Hindlimb muscle (tissue), 1 donor: ENCODE measurements at regions not wholly inside any gene's neighbourhood (a gene's known extent, or its start where the extent isn't known, plus 50 kb on each side); places are given as distances from the start of the nearest gene placed in this dataset.
A peak's percentile ranks its signal among the peaks of the same experiment; 100 is the strongest.

Source experiments
- DNase-seq: peaks from one replicate; pipeline ENCODE4 v3.0.0-alpha.2; 2013

DNA sequence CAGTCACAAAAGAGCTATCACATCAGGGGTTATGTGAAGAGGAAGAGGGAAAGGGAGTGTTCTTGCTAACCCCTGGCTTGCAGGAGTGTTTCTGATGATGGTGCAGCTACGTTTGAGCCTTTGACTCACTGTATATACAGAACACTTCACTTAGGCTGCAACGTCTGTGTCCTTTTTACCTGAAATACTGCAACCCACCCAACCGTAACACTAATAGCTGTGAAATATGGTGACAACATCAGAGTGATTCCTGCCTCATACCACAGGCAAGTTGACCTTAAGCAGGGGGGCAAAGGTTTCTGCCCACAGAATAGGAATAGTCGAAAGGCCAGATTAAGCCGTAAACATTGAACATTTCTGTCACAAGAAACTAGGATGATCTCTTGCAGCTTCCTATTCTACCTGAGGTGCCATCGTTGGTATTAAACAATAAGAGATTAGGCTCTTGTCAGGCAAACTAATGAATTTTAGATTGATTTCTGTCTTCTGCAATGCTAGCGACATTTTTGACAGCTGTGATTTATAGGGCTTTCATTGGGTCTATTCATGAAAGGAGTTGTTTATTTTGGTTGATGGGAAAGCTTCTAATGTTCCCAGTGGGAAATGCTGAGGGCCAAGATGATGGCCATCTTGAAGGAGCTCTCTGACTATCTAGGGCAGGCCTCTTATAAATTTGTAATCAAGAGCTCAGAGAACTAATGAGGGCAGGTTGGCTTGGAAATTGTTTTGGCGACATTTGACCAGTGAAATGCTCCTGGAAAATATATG is 316.8 kb downstream of the PIK3C3 start:
- no peak for DNase-seq

DNA sequence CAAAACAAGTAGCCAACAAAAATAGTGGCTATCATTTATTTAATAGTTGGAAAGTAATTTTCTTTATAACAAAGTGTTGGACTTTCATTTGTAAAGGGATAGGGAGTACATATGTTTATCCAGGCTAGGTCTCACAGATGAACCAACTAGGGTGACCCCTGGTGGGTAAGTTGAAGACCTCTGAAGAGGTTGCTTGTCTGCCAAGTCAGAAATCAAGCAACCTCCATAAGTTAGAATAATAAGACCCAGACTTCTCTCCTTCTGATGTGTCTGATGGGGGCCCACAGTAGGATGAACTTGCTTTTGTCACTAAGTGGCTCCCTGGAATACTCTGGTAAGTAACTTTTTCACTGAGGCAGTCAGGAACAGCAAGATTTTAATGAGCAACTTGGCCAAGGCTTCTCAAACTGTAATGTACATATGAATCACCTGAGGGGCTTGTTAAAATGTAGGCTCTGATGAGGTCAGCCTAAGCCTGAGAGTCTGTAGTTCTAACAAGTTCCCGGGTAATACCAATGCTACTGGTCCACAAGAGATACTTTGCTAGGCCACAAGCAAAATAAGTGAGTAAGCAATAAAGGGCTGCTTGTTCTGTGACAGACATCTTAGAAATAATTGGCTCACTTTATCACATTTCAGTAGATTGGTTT is 319.6 kb downstream of the PIK3C3 start:
- no peak for DNase-seq

- DNase-seq: no peak
Observed at GRCh38 chr18:42275138-42275535, 320.1 kb downstream of the PIK3C3 start.

DNA sequence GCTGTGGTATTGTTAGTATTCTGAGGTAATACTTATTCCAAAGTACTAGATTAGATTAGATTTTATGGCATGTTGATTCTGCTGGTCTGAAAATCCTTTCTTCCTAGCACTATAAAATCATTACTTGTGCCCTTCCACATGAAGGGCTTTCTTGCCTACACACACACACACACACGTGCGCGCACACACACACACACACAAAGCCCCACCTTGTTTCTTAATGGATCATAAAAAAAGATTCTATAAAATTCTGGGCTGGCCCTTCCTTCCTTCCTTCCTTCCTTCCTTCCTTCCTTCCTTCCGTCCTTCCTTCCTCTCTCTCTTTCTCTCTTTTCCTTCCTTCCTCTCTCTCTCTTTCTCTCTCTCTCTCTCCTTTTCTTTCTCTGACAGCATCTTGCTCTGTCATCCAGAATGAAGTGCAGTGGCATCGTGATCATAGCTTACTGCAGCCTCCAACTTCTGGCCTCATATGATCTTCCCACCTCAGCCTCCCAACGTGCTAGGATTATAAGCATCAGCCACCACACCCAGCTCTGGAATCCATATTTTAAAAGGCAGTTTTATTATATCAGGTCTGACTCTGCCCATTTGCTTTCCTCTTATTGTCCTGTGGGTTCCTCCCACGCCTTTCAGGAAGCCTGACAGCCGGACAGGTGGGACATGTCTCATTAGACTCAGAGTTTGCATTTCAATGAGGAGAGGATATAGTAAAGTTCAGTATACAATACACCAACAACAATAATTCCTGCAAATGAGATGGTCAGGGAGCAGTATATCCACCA is 321.1 kb downstream of the PIK3C3 start:
- no peak for DNase-seq

DNA sequence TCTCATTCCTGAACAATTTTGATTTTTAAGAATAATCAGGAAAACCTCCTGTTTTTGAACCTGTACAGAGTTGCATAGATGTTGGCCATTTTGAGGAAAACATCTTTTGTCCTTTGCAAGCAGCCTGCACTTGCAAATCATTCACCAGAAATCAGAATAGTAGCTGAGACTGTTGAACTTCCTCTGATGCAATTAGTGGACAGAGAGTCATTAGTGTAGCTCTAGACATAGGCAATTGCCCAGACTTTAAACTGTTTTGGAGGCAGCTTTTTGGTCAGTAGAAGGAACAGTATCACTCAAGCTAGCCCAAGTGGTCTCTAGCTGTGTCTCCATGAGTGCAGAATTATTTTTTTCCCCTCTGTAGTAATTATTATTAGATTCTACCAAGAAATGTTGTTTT is 326.1 kb downstream of the PIK3C3 start:
- no peak for DNase-seq

GRCh38 chr18:42281851-42282250 is 326.8 kb downstream of the PIK3C3 start:
- no peak for DNase-seq

GRCh38 chr18:42287047-42287446 is 332.0 kb downstream of the PIK3C3 start:
- DNase-seq: no peak

- DNase-seq: no peak
Observed at GRCh38 chr18:42288129-42288528, 333.1 kb downstream of the PIK3C3 start.

- DNase-seq: no peak
Observed at GRCh38 chr18:42289526-42289925, 334.5 kb downstream of the PIK3C3 start.

DNA sequence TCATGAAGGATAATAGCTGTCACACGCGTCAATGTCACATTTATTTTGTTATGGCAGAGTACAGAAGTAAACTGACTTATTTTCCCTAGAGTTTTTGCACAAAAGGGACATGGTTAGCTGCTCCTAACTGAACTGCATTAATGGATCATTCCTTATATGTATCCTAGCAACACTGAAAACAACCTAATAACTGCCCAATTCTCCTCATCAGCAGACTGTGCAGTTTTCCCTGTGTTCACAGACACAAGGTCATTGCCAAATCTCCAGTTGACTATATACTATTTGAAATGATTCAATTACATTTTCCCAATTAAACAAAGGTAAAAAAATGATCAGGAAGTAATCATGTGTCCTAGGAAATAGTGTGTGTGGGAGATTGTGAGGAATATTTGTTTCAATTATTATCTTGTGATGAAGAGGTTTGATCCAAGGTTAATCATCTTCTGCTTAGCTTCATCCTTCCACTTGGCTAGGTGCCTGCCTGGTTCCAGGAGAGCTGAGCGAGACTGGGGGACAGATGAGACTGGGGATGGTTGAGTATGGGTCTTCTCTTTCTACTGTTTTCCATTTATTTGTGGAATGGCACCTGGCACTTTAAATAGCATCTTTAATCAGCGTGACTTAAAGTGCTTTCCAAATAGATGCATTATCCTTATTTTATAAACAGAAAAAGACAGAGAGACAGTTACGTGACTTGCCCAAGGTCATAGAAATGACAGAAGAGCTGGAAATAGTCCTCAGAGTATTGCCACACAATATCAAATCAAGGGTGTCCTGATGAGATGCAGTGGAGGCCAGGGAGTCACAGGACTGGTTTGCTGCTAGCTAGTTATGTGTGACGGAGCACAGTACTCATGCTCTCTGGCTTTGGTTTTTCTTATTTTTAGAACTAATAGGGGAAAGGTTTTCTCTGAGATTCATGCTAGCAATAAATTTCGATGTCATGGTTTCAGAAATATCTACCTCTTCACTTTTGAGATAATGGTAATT is 335.6 kb downstream of the PIK3C3 start:
- no peak for DNase-seq

- no peak for DNase-seq
Observed at GRCh38 chr18:42292654-42293053, 337.6 kb downstream of the PIK3C3 start.

DNA sequence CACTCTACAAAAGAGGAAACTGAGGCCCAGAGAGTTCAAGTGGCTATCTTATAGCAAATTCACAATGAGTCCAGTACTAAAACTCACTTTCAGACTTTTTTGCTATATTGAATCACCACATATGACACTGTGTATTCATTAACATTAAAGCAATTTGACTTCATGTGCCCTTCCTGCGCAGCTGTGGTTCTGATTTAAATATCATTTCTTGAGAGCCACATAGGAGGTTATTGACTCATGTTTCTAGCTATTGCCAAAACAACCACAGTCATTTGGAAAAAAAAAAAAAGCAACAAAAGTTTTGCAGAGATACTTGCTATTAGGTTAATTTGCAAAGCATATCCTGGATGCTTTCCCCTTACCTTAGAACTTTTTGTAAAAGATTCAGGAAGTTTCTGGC is 341.2 kb downstream of the PIK3C3 start:
- DNase-seq: no peak

- no peak for DNase-seq
Observed at GRCh38 chr18:42296723-42297122, 341.7 kb downstream of the PIK3C3 start.

- peak; percentile 76 for DNase-seq
Observed at GRCh38 chr18:42298759-42299675, 344.0 kb downstream of the PIK3C3 start.

GRCh38 chr18:42305869-42306593 is 351.0 kb downstream of the PIK3C3 start:
- no peak for DNase-seq

GRCh38 chr18:42306594-42306980 is 351.6 kb downstream of the PIK3C3 start:
- no peak for DNase-seq

DNA sequence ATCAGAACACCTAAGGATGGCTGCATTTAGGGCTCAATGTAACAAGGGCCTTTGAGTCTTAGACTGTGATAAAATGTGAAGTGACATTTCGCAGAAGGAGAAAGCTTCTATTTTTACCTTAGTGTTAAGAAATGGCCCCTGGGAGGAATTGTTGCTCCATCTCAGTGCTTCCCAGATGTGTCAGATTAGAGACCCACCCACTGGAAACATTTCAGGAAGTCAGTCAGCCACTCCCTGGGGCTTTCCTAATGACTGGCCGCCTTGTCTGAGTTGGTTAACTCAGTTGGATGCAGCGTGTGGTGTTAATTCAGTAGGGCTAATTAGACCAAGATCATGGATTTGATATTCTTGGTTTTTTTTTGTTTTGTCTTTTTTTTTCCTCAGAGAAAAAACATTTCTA is 355.9 kb downstream of the PIK3C3 start:
- DNase-seq: no peak

- no peak for DNase-seq
Observed at GRCh38 chr18:42326752-42327151, 371.7 kb downstream of the PIK3C3 start.

GRCh38 chr18:42328931-42329330 is 373.9 kb downstream of the PIK3C3 start:
- no peak for DNase-seq

GRCh38 chr18:42330296-42330695 is 375.3 kb downstream of the PIK3C3 start:
- no peak for DNase-seq

GRCh38 chr18:42333558-42333957 is 378.5 kb downstream of the PIK3C3 start:
- no peak for DNase-seq
